Bone marrow (tissue), 2 donors: ENCODE measurements at regions not wholly inside any gene's neighbourhood (a gene's known extent, or its start where the extent isn't known, plus 50 kb on each side); places are given as distances from the start of the nearest gene placed in this dataset.
A peak's percentile ranks its signal among the peaks of the same experiment; 100 is the strongest.

ENCODE experiments used
- DNase-seq, 2 donors: peaks; one replicate each; lab custom pipeline; 2025; lab: John Stamatoyannopoulos, UW

DNA sequence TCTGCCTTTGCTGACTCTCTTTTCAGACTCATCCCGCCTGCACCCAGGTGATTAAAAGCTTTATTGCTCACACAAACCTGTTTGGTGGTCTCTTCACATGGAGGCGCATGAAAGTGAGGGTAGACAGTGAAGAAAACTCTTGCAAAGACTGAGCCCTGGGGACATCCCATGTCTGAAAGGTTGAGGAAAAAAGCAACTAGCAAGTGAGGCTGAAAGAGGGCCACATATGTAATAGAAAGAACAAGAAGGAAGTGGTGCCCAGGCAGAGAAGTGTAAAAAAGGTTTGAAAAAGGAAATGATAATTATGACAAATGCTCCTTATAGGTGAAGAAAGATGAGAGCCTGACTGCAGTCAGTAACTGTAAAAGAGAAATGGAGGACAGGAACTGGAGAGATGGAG is 115.9 kb upstream of the NEK7 start:
- no peak for DNase-seq

DNA sequence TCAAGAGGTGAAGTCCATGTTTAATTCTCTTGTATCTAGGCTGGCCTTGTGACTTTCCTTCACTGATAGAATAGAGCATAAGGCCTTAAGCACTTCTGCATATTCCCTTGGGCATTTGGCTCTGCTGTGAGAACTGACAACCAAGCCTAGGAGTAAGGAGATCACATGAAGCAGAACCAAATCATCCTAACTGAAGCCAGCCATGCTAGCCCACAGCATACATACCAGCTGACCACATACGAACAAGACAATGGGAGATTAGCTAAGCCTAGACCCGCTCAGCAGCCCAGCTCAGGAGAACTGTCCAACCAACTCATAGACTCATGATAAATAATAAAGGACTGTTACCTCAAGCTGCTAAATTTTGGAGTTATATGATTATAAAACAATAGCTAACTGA is 114.6 kb upstream of the NEK7 start:
- DNase-seq, result no peak

DNA sequence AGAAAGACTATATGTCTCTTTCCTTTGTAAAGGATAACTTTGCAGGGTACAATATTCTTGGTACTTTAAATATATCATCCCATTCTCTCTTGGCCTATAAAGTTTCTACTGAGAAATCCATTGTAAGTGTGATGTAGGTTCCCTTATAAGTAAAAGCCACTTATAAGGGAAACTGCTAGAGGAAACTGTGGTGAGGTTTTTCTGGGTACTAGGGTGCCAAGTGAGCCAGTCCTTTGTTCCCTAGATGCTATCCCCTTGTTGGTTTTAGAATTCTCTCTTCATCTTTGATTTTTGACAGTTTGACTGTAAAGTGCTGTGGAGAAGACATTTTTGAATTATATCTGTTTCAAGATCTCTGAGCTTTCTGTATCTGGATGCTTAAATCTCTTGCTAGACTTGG is 108.9 kb upstream of the NEK7 start:
- peak in 1 of 2 donors; percentile 26 for DNase-seq

DNA sequence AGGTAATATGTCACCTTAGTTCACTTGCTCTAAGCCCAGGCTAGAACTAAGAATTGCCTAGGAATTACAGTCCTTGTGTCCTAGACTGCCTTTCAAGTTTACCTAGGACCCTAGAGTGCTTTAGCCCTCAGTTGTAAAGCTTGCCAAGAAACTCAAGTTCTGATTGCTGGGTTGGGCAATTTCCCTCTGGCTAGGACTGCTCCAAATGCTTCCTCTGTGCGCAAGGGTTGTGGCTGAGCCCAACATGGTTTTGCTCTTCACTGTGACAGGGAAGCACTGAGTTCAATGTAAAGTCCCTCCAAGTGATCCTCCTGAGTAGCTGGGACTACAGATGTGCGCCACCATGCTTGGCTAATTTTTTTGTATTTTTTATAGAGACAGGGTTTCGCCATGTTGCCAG is 102.3 kb upstream of the NEK7 start:
- DNase-seq, result no peak

DNA sequence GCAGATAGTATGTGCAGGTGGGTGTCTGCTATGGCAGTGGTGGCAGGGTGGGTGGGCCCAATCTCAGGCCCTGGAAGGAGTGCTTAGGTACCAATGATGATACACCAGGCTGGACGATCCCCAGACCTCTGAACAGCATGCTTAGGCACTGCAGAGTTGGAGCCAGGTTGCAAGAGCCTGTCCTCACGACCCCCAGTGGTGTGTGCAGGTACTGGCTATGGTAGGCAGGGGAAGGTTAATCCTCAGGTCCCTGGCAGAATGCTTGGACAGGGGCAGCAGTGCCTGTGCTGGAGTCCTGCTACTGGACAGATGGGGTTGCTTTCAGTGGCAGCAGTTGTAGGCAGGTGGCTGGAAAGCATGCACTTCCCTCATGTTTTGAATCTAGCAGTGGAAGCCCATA is 100.5 kb upstream of the NEK7 start:
- DNase-seq, result no peak

DNA sequence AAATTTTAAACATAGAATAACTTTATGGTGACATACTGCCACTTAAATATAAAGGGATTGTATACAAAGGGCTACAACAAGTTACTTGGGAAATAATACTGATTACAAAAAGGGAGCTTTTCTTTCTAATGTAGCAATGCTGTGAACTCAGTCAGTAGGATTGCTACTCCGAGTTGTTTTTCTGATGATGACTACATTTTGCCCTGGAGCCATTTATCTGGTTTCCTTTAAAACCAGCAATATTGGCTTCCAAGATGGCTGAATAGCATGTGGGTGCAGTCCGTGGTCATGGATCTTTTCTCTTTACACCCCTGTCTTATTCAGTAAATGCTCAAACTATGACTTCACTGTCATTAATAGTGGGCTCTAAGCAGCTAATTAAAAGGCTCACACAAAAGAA is 92.6 kb upstream of the NEK7 start:
- no peak for DNase-seq

DNA sequence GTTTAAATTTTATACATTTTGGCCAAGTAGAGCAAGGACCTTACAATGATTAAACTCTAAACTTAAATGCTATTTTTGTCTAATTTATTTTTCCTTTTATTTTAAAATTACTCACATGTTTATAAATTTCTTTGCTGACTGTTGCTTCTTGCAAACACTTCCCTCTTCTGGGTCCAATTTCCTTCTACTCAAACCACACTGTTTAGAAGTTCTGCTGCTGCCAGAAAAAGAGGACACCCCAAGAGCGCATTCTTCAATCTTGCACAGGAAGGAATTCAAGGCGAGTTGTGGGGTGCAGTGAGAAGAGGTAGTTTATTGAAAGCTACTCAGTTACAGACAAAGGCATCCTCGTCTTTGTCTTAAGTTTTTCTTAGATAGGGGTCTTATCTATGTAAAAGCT is 88.5 kb upstream of the NEK7 start:
- peak in 1 of 2 donors; percentile 54 for DNase-seq

DNA sequence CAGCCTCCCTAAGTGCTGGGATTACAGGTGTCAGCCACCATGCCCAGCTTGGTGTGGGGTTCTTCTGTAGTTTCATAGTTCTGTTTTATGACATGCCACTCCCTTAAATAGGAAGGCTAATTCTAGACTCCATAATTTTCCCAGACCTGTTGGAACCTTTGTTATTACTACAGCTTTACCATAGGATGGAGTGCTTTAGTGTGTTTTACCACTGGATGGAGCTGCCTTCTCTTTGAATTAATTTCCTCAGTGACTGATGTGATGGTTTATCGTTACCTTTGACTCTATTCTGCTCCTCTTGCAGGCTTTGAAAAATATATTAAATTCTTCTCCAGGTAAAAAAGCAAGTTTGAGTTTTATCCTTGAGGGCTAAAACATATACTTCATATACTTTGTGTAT is 84.6 kb upstream of the NEK7 start:
- DNase-seq, result no peak

DNA sequence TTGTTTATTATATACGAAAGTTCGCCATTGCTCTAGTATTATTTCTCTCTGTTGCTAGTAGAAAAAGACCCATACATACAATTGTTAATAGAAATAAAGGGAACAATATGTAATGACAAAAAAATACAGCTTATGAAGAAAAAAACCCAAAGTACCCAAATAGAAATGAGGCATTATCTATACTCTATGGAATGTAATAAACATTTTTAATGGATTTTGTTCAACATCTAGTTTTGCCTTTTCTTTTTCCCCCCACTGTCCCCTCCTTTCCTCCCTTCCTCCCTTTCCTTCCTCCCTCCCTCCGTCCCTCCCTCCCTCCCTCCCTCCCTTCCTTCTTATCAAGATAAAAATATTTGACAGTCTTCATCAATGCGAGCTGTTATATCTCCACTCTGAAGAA is 81.5 kb upstream of the NEK7 start:
- no peak for DNase-seq

DNA sequence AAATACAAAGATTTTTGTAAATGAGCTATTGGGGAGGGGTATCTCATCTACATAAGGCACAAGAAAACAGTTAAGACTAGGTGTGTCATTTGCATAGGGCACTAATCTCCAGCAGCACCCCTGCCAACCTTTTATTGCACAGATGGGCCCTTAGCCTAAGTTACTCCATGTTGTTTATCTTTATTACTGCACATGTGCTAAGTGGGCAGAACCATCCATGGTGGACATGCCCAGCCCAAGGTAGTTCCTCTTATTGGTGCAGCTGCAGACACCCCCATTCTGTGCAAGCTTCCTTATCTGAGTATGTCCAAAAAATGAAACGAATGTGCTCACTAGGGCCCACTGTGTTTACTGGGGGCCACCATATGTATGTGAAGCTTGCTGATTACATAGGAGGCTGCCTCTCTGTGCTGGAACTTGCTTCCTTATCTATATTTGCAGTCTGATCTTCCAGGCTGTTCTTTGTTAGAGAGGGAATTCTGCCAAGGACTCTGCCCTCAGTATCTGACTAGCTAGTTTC is 77.3 kb upstream of the NEK7 start:
- DNase-seq, result peak in 1 of 2 donors; percentile 12

DNA sequence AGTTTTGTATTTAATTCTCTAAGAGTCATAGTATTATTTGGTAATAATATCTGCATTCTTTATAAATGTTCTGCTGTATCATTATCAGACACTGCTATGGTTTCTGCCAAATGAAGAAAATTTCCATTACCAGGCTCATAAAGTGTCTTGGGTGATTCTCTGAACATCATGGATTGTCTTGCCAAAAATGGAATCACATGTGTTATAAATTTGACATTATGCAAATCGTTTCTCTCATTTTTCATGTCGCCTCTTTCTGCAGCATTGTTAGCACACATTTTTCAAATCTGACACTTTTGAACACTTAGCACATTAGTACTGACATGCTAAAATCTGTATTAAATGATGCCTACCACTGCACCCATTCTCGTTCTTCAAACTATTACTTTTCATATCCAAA is 74.2 kb upstream of the NEK7 start:
- DNase-seq, result no peak

DNA sequence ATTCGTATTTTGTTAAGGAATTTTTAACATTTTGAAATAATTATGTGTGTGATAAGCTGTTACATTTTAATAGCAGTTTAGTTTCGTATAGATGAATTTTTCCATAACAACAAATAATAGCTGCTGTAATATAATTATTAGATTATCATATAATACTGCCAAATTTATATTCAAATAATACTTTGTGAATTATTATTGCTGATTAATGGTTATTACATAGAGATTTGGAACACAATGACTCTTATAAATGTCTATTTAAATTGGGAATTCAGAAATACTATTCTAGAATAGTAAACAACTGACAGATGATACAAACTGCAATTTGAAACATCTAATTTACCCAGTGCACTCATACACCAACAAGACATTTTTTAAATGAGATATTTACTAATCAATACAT is 73.2 kb upstream of the NEK7 start:
- DNase-seq, result no peak

DNA sequence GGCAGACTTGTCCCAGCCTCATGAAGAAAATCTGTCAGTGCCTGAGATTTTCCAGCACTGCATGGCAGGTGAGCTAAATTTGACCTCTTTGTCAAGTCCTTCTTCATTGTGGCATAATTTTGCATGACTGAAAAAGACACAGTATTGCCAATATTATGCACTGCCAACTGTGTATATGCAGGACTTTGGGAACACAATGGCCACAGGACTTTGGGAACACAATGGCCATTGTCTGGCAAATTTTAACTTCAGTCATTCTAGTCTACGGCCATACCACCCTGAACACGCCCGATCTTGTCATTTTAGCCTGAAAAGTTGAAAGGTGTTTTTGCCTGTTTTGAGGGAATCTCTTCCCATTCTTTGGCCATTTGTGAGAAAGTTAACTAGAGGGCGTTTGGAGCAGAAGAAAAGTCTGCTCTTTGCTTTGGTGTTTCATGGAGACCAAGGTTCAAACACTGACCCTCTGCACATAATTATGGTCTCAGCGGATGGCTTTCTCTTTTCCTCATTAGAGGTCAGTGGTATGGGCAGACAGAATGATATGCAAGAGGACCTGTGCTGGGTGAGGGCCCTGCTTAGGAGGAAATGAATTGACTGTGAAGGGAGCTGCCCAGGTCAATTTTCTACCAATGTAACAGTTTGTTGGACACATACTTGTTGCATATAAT is 72.4 kb upstream of the NEK7 start:
- DNase-seq, result no peak

DNA sequence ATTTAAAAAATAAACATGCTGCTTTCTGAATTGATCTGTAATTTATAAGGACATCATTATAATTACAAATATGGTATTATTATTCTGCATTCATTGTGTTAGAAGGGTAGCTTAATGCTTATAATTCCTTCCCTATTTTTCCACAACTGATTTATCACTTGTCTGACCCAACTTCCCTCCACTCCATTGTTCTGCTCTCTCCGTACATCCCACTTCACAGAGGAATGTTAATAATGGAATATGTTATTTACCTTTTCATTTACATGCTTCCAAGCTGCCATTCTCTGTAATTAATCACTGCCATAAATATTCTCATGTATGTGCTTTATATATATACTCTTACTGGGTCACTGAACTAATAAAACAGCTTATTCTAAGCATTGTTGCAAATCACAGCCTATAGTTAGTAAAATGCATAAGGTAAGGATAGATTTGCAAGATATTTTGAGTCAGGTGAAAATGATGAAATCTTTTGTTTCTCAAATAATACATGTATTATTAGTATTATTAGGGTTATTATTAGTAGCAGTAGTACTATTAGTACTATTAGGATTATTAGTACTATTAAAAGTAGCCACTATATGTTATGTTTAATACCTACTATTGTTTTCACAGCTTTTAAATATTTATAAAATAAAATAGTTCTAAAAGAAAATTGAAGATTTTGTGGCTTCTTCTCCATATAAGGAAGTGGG is 70.6 kb upstream of the NEK7 start:
- no peak for DNase-seq

DNA sequence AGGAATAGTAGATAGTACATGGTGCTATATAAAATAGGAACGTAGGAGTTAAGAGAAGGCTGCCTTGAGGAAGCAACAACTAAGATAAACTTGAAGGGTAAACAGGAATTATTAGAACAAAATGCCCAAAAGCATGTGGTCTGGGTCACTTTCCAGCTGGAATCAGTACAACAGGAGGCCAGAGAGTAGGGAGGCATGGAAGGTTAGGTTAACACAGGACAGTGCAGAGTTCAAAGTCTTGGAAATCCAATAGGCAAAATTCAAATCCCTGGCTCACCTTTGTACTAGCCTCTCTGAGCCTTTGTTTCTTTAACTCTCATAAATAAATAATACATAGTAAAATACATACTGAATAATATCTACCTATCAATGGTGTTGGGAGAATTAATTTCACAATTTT is 69.0 kb upstream of the NEK7 start:
- DNase-seq, result no peak

DNA sequence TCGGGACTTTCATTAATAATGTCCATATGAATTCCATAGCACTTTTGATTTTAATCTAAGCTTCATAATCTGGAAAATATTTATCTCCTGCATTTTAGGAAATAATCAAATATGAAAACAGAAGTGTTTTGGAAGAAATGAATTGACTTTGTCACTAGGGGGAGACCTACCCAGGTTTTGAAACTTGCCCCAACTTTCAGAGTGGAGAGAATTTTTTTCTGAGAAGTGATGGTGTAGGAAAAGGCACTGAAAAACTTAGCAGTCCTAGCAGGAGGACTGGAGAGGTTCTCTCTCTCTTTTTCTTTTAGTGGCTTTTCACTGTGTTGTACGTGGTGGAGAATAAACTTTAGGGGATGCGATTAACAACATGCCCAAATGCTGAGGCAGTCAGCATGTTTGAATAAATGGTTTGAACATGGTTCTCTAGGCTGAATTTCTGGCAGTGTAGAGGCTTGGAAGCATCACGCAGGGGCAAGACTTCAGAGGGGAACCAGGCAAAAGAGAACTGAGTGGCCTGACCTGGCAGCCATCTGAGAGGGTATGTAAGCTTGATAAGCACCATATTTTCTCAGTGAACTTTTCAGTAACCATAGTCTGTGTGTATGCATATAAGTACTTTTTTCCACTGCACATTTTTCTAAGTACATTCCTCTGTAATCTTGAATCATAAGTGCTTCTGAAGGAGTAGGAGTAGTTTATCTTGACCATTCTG is 68.3 kb upstream of the NEK7 start:
- DNase-seq, result peak in 1 of 2 donors; percentile 65

DNA sequence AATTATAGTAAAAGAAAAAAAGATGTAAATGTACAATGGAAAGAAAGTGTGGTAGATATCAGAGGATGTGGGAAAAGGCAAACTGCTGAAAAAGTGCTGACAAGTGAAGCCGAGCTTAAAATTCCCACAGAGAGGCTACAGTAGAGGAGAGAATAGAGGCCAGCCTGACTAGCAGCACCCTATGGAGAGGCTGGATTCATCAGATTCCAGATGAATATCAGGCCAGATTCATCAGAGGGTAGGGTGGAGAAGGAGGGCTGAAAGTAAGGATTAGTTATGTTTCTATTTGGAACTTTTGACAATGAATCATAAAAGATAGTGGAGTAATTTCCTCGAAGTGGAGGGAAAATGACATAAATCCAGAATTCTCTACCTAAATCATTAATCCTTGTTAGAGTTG is 60.4 kb upstream of the NEK7 start:
- no peak for DNase-seq

DNA sequence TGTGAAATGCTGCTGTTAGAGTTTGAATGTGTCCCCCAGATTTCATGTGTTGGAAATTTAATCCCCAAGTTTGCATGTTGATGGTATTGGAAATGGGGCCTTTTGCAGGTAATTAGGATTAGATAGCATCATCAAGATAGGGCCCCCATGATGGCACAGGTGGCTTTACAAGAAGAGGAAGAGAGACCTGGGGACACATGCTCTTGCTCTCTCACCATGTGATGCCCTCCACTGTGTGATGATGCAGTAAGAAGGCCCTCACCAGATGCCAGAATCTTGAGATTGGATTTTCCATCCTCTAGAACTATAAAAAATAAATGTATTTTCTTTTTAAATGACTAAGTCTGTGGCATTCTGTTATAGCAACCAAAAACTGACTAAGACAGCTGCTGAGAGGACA is 57.0 kb upstream of the NEK7 start:
- DNase-seq, result no peak

DNA sequence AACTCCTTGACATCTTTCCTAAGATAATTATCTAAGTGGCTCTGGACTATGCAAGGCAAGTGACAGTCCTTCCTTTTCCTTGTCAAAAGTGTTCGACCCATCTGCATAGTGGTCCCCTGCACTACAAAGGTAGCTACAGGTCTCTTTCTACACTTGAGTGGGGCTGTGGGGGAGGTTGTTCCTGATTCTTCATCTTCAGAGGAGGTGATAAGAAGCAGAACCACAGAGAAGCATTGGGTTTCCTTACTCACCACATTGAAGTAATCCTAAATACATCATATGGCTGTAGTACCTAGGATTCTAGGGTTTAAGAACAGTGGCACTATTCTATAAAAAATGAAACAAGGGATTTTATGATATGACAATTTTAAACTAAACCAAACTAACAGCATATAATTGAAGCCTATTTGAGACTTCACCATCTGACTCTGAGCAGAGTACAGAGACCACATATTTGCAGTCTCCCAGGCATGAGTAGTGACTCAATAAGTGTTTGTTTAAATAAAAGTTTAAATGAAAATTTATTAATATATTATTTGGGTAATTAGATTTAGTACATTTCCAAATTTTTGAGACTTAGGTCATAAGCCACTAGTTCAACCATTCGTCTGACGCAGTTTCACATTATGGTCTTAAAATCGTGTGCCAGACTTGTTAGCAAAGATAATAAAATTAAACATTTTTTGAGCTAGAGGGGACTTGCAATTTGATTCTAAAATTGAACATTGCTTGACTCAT is 54.9 kb upstream of the NEK7 start:
- DNase-seq, result no peak

DNA sequence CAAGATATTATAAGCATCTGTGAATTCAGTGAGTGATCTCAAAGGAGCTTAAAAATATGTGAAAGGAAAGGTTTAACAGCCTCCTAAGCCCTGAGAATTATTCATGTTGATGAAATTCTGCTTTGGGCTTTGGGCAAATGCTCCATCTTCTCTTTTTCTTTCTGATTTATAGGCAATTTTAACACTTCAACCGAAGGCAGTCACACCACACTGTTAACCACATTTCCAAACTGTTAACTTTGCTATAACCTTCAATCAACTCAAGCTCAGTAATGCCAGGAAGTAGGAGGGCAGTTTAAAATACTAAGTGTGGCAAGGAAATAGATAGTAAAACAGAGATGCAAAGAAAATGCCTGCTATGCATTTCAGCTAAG is 54.4 kb upstream of the NEK7 start:
- no peak for DNase-seq

DNA sequence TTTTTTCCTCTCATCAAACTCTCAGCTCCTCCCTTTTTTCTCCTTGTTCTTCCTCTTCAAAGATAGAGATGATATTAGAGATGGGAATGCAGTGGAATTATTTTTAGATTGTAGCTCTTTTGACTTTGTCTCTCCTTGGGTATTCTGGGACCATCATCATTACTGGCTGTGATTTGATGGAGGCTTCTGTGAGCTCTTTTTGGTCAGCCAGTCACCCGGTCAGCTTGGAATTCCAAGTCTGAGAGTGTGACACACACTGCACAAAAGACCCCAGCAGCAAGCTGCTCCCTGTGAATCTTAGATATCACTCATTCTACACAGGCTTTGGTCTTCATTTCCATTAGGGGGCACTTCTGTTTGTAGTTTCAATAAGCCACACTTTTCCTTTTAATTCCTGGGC is 51.6 kb upstream of the NEK7 start:
- DNase-seq, result no peak

DNA sequence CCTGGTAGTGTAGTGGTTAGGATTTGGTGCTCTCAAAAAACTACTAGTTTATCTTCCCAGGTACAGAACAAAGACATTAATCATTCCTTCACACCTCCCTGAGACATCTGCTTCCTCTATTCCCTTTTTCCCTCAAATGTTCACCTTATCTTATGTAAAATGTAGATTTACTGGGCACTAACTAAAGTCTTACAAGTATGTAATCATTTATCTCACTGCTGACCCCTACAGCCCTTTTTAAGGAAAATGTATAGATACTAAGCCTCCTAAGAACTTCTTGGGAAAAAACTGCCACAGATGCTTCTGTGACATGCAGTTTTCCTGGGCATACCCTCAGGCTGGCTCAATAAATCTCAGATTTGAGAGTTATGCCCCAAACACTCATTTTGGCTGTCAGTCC is 50.8 kb upstream of the NEK7 start:
- no peak for DNase-seq
